ENCODE measurements at regions not wholly inside any gene's neighbourhood (a gene's known extent, or its start where the extent isn't known, plus 50 kb on each side); places are given as distances from the start of the nearest gene placed in this dataset.

GRCh38 chr7:51757960-51758359 lies 441.4 kb upstream of the COBL start:
- no peak for DNase-seq

DNA sequence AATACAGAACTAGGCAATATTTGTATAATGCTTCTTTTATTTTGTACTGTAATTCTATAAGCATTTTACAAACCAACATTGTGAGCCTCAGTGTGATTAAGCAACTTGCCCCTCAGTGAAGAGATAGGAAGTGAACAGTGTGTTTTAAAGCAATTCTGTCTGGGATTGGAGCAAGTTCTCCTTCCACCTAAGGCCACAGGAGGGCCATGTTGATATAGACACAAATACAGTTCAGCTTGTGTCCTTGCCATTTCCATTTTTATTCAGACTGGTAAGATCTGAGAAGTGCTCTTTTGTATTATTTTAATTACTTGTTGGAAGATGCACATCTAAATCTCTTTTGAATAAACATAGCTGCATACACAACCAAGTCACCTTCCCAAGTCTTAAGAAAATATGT lies 416.3 kb upstream of the COBL start:
- DNase-seq, result no peak

DNA sequence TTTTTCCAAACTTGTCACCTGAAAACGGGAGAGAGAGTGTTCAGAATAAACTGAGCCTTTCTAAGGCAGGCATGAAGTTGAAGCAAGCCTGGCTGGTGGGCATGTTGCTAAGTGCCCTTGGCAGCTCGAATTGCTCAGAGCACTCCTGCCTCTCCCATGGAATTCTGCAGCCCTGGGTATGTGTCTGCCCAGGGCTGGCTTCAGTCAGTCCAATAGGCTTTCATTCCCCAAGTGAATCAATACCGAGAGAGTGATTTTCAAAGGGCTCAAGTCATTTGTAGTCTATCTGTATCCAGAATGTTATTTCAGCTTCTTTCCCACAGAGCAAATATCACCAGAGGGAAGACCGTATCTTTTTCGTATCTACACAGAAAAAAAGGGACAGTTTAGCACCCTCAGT lies 415.5 kb upstream of the COBL start:
- DNase-seq, result no peak

GRCh38 chr7:51731075-51731474 lies 414.5 kb upstream of the COBL start:
- no peak for DNase-seq

- no peak for DNase-seq
Observed at GRCh38 chr7:51727441-51727840, 410.8 kb upstream of the COBL start.

GRCh38 chr7:51706851-51707250 lies 390.2 kb upstream of the COBL start:
- DNase-seq, result no peak

- DNase-seq, result no peak
Observed at GRCh38 chr7:51705701-51706100, 389.1 kb upstream of the COBL start.

- DNase-seq, result no peak
Observed at GRCh38 chr7:51702673-51703072, 386.1 kb upstream of the COBL start.

DNA sequence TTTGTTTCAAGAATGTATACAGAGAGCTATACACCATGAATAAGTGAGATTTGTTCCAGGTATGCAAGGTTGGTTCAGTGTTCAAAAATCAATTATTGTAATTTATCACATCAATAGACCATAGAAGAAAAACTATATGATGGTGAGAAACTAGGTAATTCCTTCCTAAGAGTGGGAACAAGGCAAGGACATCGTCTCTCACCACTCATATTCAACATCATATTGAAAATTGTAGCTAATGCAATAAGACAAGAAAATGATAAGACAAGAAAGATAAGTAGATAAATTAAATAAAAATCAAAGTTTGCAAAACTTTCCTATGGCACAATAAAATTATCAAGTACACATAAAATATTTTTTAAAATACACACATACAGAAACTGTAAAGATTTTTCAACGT lies 385.3 kb upstream of the COBL start:
- no peak for DNase-seq

DNA sequence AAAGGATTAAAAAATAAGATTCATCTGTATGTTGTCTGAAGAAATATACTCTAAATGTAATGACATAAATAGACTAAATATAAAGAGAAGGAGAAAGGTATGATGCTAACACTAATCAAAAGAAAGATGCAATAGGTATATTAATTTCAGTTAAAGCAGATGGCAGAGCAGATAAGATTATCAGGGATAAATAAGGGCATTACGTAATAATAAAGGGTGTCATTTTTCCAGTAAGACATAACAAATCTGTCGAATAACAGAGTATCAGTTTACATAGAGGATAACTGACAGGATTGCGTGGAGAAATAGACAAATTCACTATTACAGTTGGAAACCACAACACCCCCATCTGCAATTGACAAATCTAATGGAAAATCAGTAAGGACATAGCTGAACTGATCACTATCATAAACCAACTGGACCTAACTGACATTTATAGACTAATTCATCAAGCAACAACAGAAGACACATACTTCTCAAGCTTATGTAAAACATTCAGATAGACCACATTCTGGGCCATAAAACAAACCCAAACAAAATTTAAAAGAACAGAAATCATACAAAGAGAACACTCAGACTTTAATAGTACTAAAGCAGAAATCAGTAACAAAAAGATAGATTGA lies 384.1 kb upstream of the COBL start:
- DNase-seq, result no peak

- no peak for DNase-seq
Observed at GRCh38 chr7:51693258-51693657, 376.6 kb upstream of the COBL start.

GRCh38 chr7:51689547-51689946 lies 372.9 kb upstream of the COBL start:
- no peak for DNase-seq

DNA sequence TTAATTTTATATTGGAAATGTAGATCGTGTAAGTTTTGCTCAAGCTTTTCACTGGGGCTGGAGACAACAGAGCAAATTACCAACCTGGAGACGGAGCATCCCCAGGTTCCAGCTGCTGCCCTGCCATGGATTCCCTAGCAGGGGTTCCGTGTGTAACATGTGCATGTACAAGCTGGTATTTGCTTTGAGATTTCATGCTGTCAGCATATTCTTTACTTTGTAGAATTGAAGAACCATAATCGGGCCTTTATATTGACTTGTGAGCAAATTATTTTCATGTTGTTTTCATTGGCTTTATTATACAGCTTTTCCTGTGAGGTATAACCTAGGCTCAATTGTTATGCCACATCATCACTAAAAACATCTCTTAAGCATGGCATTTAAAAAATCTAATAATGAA lies 369.2 kb upstream of the COBL start:
- no peak for DNase-seq

GRCh38 chr7:51680594-51681399 lies 364.2 kb upstream of the COBL start:
- no peak for DNase-seq

DNA sequence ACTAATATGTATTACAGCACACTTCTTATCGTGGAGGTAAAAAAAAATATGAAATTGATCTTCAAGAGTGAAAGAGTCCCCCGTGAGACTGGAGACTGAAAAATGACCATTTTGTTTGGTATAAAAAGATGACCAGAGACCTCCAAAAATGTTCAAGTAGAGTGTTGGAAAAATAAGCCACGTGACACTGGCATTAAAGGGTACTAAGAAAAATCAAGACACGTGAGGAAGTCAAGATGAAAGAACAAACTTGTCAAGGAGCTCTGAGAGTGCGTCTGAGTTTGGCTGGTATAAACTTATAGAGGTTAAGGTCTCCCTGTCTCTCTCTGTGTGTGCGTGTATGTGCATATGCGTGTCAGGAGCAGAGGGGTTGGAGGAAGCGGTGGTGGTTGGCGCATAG lies 362.7 kb upstream of the COBL start:
- no peak for DNase-seq

DNA sequence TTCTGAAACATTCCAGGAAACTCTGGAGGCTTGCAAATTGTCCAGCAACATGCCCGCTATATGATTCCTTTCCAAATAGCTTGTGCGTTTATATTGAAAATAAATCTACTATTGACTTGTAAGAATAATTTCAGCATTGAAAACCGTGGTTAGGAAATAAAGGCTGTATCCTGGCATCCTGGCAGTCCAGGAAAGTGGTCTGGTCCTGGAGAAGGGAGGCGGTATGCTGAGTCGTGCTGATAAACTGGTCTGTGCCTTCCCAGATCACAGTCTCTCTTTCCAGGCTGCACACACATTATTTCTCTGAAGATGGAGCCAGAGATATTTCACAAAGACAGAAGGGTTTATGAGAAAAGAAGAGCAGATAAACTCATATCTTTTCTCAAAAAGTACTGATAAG lies 350.1 kb upstream of the COBL start:
- DNase-seq, result no peak

DNA sequence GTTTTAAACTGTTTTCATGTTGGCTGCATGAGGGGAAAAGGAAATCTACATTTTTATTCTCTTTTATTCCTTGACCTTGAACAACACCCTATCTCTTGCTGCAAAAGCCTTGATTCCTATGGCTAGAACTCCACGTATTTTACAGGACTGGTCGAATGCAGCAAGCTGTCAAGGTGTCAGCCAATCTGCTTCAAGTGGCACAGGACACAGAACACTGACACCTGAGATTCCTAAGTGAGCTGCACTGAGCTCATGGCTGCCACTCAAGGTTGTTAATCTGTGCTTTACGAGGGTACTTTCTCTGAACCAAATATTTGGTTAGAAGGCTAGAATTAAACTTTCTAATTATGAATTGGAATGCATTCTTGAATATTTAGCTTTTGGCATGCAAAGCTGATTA lies 349.7 kb upstream of the COBL start:
- no peak for DNase-seq

DNA sequence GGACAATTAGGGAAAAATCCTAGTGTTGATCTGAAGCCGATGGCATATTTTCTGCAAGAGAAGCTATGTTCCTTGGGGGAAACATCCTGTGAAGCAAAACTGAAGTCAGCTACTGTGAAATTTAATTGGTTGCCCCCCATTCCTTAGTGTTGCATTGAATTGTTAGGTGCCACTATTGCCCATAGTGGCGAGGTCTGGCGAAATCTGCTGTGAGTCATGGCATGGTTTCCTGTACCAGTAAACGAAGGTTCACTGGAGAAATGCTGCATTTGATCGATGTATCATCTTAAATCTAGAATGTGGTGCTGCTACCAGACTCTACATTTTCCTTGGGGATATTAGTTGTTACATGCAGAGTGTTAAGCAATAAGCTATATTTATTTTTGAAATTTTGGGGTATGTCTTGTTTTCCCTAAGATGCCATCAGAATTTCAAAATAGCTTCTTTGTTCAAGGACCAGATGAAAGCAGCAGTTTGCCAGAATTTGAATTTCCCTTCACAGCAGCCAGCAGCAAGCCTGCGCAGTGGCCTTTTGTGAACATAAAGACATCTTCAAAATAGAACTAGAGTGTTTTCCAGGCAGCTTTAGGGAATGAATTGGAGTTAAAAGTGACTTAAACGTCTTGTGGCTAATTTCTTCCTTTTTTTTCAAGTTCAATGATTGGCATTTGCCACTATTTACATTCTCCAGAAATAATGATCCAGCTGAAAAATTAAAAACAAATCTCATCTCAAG lies 348.6 kb upstream of the COBL start:
- DNase-seq, result no peak

DNA sequence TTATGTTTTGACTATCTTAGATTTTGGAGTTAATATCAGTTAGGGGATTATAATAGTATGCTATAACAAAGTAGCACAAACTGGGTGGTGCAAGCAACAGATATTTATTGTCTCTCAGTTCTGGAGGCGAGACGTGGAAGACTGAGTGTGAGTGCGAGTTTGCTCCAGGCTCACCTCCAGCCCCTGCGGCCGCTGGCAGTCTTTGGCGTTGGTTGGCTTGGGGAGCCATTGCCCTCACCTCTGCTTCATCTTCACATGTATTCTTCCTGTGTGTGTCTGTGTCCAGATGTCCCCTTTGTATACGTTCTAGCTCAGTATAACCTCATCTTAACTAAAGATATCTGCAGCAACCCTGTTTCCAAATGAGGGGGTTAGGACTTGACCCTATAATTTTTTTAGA lies 343.9 kb upstream of the COBL start:
- no peak for DNase-seq

DNA sequence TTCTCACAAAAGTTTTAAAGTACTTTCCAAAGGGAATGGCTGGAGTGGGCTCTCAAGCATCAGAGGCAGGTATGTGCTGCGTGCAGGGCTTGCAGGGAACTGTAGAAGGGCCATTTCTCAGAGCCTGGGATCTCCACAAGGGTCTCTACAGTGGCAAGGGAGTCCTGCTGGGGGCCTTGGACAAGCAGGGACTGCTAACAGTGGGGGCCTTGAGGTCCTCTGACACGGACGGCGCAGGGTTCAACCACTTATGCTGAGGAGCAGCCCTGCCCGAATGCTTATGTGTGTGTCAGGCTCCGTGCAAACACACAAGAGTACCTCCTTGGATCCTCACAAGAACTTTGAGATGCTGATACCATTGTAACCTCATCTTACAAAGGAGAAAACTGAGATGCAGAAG lies 342.1 kb upstream of the COBL start:
- no peak for DNase-seq

DNA sequence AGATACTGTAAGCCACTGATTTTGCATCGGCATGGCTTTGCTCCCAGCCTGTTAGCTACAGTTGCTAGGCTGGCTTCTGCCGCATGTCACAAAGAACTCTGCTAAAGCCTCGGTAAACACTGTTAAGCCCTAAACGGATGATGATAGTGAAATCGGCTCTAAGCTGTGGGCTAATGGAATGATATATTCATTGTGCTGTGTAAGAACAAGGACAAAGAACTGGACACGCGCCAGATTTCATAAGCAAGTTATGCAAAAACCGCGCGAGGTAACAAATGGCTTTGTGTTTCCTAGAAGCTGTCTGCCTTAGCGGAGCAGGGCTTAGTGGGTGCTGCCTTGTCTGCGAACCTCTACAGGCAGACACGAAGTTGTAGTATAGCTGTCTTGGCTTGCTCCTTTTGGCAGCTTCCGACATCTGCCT lies 331.3 kb upstream of the COBL start:
- no peak for DNase-seq

- no peak for DNase-seq
Observed at GRCh38 chr7:51647486-51647885, 330.9 kb upstream of the COBL start.

GRCh38 chr7:51645702-51646298 lies 329.2 kb upstream of the COBL start:
- DNase-seq, result no peak

DNA sequence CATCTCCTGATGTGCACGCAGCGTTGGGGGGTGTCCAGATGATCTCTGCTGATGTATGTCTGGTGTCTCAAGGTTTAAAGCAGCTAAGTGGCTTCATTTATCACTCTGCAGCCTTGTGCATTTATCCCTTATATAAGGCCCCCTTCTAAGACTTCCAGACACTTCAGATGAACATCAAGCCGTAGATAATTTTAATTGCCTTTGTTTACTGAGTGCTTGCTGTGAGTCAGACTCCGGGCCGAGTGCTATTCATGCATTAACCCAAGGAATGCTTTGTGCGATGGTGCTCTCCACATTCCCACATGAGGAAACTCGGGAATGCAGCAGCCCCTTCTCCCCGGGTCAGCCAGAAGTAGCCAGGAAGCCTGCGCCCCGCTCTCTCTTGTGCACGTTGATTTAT lies 328.6 kb upstream of the COBL start:
- DNase-seq, result no peak

All from CD4-positive, alpha-beta T cell treated with Interleukin-6 for 4 hours (primary cell).